Fibroblast of the aortic adventitia (primary cell): ENCODE measurements at regions not wholly inside any gene's neighbourhood (a gene's known extent, or its start where the extent isn't known, plus 50 kb on each side); places are given as distances from the start of the nearest gene placed in this dataset.
A peak's percentile ranks its signal among the peaks of the same experiment; 100 is the strongest.

Experiments
- DNase-seq: peaks from one replicate; pipeline ENCODE4 v3.0.0-alpha.2; 2010; ENCODE audit warnings: low read depth
- H3K4me3 ChIP-seq: 2 replicates; pipeline ENCODE4 v1.5.1; 2011; ENCODE audit warnings: low read depth, mild to moderate bottlenecking, control low read depth, low read length, moderate library complexity
- CTCF ChIP-seq: IDR thresholded peaks from 2 replicates; pipeline ENCODE4 v1.5.1; 2011; ENCODE audit warnings: mild to moderate bottlenecking, low read length, control low read depth, inconsistent platforms; ENCODE audit not compliant: insufficient read depth

GRCh38 chr3:102079809-102080197 is 230.5 kb downstream of the NFKBIZ start:
- no peak overlapping the region for H3K4me3 ChIP-seq
- DNase-seq, result no peak
- no peak for TF ChIP-seq CTCF

- DNase-seq, result peak; percentile 6
Observed at GRCh38 chr3:102081572-102082289, 232.4 kb downstream of the NFKBIZ start.

GRCh38 chr3:102083473-102083872 is 234.2 kb downstream of the NFKBIZ start:
- DNase-seq, result no peak
- no peak for TF ChIP-seq CTCF
- no peak overlapping the region for H3K4me3 ChIP-seq

More at GRCh38 chr3:102081572-102082289, 232.4 kb downstream of the NFKBIZ start:
- no peak for TF ChIP-seq CTCF
- no peak overlapping the region for H3K4me3 ChIP-seq

- H3K4me3 ChIP-seq, result no peak overlapping the region
- TF ChIP-seq CTCF, result peak; percentile 4
- DNase-seq, result peak; percentile 86
Observed at GRCh38 chr3:102084006-102084405, 234.7 kb downstream of the NFKBIZ start.

GRCh38 chr3:102084704-102085103 is 235.4 kb downstream of the NFKBIZ start:
- no peak for TF ChIP-seq CTCF
- no peak overlapping the region for H3K4me3 ChIP-seq
- no peak for DNase-seq

GRCh38 chr3:102085431-102086176 is 236.3 kb downstream of the NFKBIZ start:
- H3K4me3 ChIP-seq, result no peak overlapping the region
- no peak for DNase-seq
- no peak for TF ChIP-seq CTCF
